22Rv1 (cell line): ENCODE measurements at regions not wholly inside any gene's neighbourhood (a gene's known extent, or its start where the extent isn't known, plus 50 kb on each side); places are given as distances from the start of the nearest gene placed in this dataset.

Experiments used
- H3K27ac ChIP-seq: fragments of 450-650 bp; 2 replicates; pipeline ENCODE4 v1.5.1; 2017
- CTCF ChIP-seq: fragments of 450-650 bp; IDR thresholded peaks from 2 replicates; pipeline ENCODE4 v1.5.1; 2017; ENCODE audit warnings: mild to moderate bottlenecking
- ZFX ChIP-seq: fragments of 450-650 bp; IDR thresholded peaks from 2 replicates; pipeline ENCODE4 v1.6.1; 2017; ENCODE audit warnings: antibody characterized with exemption, borderline replicate concordance

GRCh38 chr4:71639380-71639779 is 144.5 kb downstream of the GC start:
- no peak for TF ChIP-seq ZFX
- no peak for TF ChIP-seq CTCF
- H3K27ac ChIP-seq, result no peak overlapping the region

GRCh38 chr4:71635139-71635748 is 148.6 kb downstream of the GC start:
- no peak for TF ChIP-seq ZFX
- TF ChIP-seq CTCF, result no peak
- H3K27ac ChIP-seq, result no peak overlapping the region

- TF ChIP-seq ZFX, result no peak
Observed at GRCh38 chr4:71634364-71634763, 149.5 kb downstream of the GC start.

GRCh38 chr4:71630803-71631202 is 153.1 kb downstream of the GC start:
- TF ChIP-seq ZFX, result no peak
- no peak overlapping the region for H3K27ac ChIP-seq

More at GRCh38 chr4:71634364-71634763, 149.5 kb downstream of the GC start:
- no peak overlapping the region for H3K27ac ChIP-seq

GRCh38 chr4:71625005-71625404 is 158.9 kb downstream of the GC start:
- H3K27ac ChIP-seq, result no peak overlapping the region
- TF ChIP-seq ZFX, result no peak
- TF ChIP-seq CTCF, result no peak
